HEK293 (cell line): ENCODE measurements at regions not wholly inside any gene's neighbourhood (a gene's known extent, or its start where the extent isn't known, plus 50 kb on each side); places are given as distances from the start of the nearest gene placed in this dataset.
"Not testable (repeated sequence)": the region's sequence is repeated elsewhere in the genome, so short reads cannot be mapped to it uniquely, and the experiment has no call there.

Experiments used
- ATF2 ChIP-seq: fragments of 450-650 bp; formaldehyde crosslinking; IDR thresholded peaks from 2 replicates; pipeline ENCODE4 v1.5.1; 2016; ENCODE audit warnings: missing biosample characterization, missing genetic modification characterization, low read depth
- HIC1 ChIP-seq: fragments of 450-650 bp; formaldehyde crosslinking; IDR thresholded peaks from 2 replicates; pipeline ENCODE4 v1.5.1; 2016; ENCODE audit warnings: missing biosample characterization, missing genetic modification characterization
- MEIS1 ChIP-seq: sonication (generic); formaldehyde crosslinking; IDR thresholded peaks from 2 replicates; pipeline ENCODE4 v1.8.1; 2022; ENCODE audit warnings: missing genetic modification reagents, mild to moderate bottlenecking, borderline replicate concordance
- TCF7L2 ChIP-seq: IDR thresholded peaks from 2 replicates; pipeline ENCODE4 v1.6.1; 2011; ENCODE audit warnings: low read depth, mild to moderate bottlenecking, inconsistent platforms, low read length, moderate library complexity, borderline replicate concordance
- ZBTB8A ChIP-seq: fragments of 450-650 bp; formaldehyde crosslinking; IDR thresholded peaks from 2 replicates; pipeline ENCODE4 v1.5.1; 2016; ENCODE audit warnings: missing biosample characterization, missing genetic modification characterization
- ZNF148 ChIP-seq: fragments of 450-650 bp; formaldehyde crosslinking; IDR thresholded peaks from 2 replicates; pipeline ENCODE4 v1.5.0; 2017; ENCODE audit warnings: missing biosample characterization, missing genetic modification characterization, borderline replicate concordance
- ZNF280D ChIP-seq: fragments of 450-650 bp; formaldehyde crosslinking; IDR thresholded peaks from 2 replicates; pipeline ENCODE4 v1.5.1; 2016; ENCODE audit warnings: missing biosample characterization, missing genetic modification characterization
- ZNF362 ChIP-seq: fragments of 450-650 bp; formaldehyde crosslinking; IDR thresholded peaks from 2 replicates; pipeline ENCODE4 v1.5.1; 2016; ENCODE audit warnings: missing biosample characterization, missing genetic modification characterization
- ZNF48 ChIP-seq: fragments of 450-650 bp; formaldehyde crosslinking; IDR thresholded peaks from 2 replicates; pipeline ENCODE4 v1.5.1; 2016; ENCODE audit warnings: missing biosample characterization, missing genetic modification characterization
- ZNF501 ChIP-seq: fragments of 450-650 bp; formaldehyde crosslinking; IDR thresholded peaks from 2 replicates; pipeline ENCODE4 v1.5.1; 2016; ENCODE audit warnings: missing biosample characterization, missing genetic modification characterization
- ZNF585B ChIP-seq: fragments of 450-650 bp; formaldehyde crosslinking; IDR thresholded peaks from 2 replicates; pipeline ENCODE4 v1.5.1; 2016; ENCODE audit warnings: missing biosample characterization, missing genetic modification characterization
- ZNF623 ChIP-seq: fragments of 450-650 bp; formaldehyde crosslinking; IDR thresholded peaks from 2 replicates; pipeline ENCODE4 v1.5.1; 2016; ENCODE audit warnings: missing biosample characterization, missing genetic modification characterization

GRCh38 chr3:86389759-86390158, 601.2 kb downstream of the VGLL3 start:
- TF ChIP-seq ATF2 (tag by site-specific recombination); ZNF148; ZNF48 (tag by site-specific recombination); ZNF362 (tag by site-specific recombination); ZBTB8A; MEIS1; ZNF280D; ZNF501 (tag by site-specific recombination); ZNF623 (tag by site-specific recombination); TCF7L2; ZNF585B (tag by site-specific recombination); HIC1 (tag by site-specific recombination): not testable (repeated sequence)
